EL (cell line): ENCODE measurements at regions not wholly inside any gene's neighbourhood (a gene's known extent, or its start where the extent isn't known, plus 50 kb on each side); places are given as distances from the start of the nearest gene placed in this dataset.

Source experiments
- DNase-seq: peaks from one replicate; pipeline ENCODE4 v3.0.0-alpha.2; 2016

- no peak for DNase-seq
Measured at GRCh38 chr5:30832519-30832918, 361.0 kb upstream of the CDH6 start.

DNA sequence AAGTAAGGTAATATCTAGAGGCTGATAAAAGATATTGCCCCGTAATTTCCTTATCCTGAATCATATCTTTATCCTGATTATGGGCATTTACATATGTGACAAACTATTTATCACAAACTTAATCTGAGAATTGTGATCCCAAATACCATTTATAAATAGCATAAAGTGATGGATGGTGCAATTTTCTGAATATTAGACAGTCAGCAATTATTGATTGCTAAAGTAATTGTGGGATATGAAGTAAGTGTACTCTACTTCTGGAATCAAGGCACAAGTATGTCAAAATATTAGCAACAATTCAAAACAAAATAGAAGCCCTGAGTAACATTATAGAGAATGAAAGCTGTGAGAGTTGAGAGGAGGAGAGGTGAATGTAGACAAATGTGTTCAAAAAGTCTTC, 361.9 kb upstream of the CDH6 start:
- DNase-seq, result no peak

- DNase-seq, result no peak
Measured at GRCh38 chr5:30831123-30831522, 362.4 kb upstream of the CDH6 start.

GRCh38 chr5:30811298-30811697, 382.2 kb upstream of the CDH6 start:
- DNase-seq, result no peak

DNA sequence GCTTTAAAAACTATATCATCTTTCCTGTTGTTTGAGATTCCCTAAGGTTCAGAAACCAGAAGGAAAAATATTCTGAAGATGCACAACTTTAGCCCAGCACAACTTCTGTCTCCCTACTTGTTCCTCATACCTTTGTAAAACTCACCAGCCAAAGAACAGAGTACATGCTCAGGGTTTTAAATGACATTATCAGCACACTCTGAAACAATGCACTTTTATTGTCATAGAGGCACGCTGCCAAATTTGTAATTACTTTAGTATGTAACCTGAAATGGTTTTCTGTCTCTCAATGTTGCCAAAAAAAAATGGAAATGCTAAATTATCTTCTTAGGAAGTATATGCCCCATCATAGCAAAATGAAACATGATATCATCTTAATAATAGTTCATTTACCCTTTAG, 383.6 kb upstream of the CDH6 start:
- no peak for DNase-seq

- DNase-seq, result no peak
Measured at GRCh38 chr5:30808996-30809395, 384.5 kb upstream of the CDH6 start.

DNA sequence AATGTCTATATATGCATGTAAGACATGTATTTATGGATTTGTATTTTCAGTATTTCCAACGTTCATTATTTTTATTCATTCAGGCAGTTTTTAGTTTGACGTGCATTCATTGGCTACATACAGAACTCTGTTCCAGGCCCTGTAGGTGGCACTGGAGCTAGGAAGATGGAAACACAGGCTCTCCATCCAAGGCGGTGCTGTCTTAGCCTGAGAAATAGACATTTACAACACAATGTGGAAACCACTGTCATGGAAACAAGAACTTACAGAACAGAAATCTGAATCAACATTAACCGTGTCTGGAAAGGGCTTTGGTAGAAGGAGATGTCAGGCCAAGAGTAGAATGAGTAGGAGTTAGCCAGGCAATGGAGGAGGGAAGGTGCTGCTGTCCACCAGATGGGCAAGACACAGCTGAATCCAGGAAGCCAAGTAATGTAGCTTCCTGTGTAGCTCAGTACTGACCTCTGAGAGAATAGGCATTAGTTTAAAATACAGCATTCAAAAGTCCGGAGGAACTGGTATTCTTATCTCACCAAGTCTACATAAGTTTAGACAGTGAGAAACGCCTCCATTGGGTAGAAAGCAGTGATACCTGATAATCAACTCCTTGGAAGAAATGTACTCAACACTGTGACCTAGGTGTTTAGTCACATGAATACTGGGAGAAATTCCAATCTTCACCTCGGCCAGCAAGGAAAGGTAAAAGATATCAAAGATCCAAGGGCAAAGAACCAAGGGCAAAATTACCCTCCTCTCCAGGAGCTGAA, 388.6 kb upstream of the CDH6 start:
- no peak for DNase-seq

GRCh38 chr5:30802961-30803705, 390.4 kb upstream of the CDH6 start:
- no peak for DNase-seq

GRCh38 chr5:30781643-30782042, 411.8 kb upstream of the CDH6 start:
- no peak for DNase-seq

DNA sequence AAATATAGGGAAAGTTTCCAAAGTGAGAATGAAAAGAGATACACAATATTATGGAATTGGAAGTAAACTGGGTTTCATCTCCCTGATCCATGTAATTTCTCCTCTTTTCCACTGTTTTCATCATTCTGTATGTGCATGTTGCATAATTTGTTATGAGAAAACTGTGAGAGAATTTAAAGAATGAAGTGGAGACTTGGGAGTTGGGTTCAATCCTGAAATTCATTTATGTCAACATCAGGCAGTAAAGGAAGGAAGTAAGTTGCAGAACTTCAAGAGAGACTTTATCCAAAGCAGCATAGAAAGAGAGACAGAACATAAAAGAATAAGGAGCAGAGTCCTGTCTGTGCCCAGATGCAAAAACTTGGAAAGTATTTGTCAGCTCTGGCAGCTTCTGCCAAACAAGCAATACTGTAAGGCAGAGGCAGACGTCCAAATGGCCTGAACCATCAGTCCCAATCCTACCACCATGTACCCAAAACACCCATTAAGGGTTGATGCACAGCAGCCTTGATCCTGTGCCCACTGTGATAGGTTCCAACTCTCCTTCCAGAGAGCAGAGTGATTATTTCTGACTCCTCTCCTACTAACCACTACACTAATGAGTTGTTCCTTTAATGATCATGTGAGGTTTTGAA, 425.3 kb upstream of the CDH6 start:
- DNase-seq, result no peak

DNA sequence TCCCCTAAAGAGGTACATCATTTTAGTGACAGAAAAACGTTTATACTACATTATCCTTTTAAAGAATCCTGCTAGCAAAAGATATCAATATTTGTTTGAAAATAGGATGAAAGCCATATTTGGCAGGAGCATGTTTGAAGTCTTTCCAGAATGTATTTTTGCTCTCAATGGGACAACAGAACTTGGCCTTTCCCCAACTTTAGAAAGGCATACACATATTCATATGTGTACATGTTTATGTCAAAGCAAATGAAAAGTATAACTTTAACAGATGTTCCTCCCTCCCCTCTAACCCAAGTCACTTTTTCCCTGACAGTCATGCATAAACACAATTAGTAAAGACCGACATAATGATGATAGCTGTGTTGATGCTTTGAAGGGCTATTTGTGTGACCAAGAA, 427.8 kb upstream of the CDH6 start:
- DNase-seq, result no peak

GRCh38 chr5:30765227-30765626, 428.3 kb upstream of the CDH6 start:
- DNase-seq, result no peak

DNA sequence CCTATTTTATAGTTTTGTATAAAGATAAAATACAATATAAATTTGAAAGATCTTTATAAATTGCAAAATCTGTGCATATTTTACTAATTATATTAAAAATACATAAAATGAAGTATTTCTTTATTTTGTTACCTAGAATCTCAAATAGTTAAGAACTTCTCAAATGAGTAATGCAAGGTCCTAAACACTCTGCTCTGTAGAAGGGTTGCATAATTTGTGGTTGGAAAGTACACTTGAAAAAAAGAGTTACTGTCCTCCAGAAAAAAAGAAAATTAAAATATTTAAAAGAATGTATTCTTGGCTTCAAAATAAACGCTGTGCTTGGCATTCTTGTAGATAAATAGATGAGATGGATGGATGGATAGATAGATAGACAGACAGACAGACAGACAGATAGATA, 428.8 kb upstream of the CDH6 start:
- DNase-seq, result no peak

- no peak for DNase-seq
Measured at GRCh38 chr5:30759731-30760130, 433.8 kb upstream of the CDH6 start.

DNA sequence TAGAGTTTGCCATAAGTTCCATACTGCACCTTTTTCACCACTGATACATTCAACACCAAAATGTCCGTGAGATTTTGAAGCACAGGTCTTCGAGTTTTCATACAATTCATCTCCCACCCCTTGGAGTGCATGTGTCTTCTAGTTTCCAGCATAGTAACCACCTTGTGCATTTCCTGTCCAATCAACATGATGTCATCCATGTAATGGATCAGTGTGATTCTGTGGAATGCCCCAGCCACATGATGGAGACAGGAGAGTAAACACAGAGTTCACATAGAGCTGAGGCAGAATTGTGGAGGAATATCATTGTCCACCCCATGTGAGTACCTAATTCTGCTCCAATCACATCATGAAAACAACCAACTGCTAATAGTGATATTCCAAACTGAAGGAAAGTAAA, 441.5 kb upstream of the CDH6 start:
- no peak for DNase-seq

GRCh38 chr5:30749971-30750370, 443.5 kb upstream of the CDH6 start:
- no peak for DNase-seq

DNA sequence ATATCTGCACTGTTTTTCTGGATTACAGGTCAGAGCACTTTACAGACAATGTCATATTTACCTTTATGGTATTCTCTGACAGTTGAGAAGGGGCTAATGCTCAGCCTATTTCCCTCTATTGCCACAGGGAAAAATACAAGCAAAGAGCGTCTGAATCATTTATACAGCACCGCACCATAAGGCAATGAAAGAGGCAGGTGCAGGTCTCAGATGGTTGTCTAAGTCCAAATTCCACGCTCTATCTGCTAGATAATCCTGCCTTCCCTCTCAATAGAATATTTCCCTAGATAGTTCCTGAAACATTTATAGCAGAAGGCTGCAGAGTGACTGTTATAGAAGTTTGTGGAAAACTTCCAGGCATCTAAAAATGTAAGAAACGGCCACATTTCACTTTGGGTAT, 446.1 kb upstream of the CDH6 start:
- DNase-seq, result no peak

DNA sequence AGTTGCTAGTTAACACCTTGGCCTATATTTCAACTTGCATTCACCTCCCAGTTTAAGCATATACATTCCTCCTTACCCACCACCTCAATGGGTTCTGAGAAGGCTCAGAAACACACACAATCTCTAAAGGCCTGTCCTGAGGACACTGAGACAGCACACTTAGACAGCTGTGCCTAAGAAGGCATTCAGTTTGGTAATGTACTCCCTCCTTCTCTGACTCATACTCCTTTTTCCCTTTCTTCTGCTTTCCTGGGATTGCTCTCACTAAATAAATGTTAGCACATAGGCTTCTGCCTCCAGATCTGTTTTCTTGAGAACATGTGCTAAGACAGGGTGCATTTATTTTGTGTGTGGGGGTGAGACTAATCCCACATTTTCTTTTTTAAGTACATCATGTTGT, 456.8 kb upstream of the CDH6 start:
- no peak for DNase-seq

- no peak for DNase-seq
Measured at GRCh38 chr5:30734118-30734517, 459.4 kb upstream of the CDH6 start.

DNA sequence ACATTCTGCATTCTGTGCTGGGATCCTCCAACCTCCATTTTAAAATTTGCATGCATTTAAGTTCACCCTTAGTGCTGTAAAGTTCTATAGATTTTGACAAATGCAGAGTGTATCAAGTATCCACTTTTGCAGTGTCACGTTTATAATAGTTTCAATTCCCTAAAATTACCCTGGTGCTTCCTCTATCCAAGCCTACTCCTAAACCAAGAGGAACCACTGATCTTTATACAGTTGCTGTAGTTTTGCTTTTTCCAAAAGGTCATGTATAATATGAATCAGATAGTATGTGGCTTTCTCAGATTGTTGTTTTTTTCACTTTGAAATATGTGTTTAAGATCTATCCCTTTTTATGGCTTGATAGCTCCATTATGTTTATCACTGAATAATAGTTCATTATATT, 468.4 kb upstream of the CDH6 start:
- DNase-seq, result no peak

- DNase-seq, result no peak
Measured at GRCh38 chr5:30698217-30698616, 495.3 kb upstream of the CDH6 start.

DNA sequence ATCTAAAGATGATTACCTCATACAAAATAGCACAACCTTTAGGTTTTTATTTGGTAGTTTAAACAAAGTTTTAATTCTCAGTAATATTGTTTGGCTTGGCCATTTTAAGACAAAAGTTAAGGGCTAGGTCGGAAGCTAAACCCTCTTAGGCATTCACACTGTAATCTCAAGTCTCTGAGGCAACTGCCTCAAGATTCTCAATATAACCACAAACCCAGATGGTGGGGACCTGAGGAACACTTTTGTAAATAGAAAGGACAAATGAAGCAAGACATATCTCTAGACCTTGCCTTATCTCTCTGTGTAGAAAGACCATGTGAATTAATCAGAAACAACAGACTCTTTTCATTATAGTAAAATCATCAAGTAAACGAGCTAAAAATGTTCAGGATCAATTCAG, 500.2 kb upstream of the CDH6 start:
- DNase-seq, result no peak

DNA sequence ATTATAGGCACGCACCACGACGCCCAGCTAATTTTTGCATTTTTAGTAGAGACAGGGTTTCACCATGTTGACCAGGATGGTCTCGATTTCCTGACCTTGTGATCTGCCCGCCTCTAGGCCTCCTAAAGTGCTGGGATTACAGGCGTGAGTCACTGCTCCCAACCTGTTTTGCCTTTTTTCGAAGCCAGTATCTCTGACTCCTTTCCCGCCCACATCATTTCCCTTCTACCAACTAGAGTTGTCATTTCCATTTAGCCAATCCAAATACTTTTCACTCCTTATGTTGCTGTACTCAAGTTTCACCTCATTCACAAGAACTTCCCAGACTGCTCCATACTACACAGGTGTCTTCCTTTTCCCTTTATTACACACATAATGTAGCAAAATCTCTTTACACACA, 502.6 kb upstream of the CDH6 start:
- no peak for DNase-seq

DNA sequence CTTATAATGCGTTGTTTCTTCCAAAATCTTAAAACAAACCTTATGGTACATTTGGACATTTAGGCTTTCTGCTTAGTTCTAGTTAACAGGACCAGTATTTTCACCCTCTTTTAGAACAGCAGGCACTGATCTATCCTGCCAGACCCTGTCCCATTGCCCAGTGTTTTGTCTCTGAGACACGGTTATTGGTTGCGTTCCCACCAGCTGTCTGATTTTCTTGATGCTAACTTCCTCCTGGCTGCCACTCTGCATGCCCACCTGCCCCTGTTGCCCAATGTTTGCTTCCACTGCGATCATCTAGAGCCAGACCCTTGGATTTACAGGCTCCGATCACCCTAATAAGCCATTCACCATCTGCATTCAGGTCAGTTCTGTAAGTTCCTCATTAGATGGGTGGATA, 506.0 kb upstream of the CDH6 start:
- DNase-seq, result no peak
